Activated effector memory CD4-positive, alpha-beta T cell treated with anti-CD3 and anti-CD28 coated beads, Interleukin-2, amount 50 U/mL, for 16 hours (primary cell): ENCODE measurements at regions not wholly inside any gene's neighbourhood (a gene's known extent, or its start where the extent isn't known, plus 50 kb on each side); places are given as distances from the start of the nearest gene placed in this dataset.

Source experiments
- DNase-seq: peaks from one replicate; pipeline ENCODE4 v3.0.0-alpha.2; 2020

DNA sequence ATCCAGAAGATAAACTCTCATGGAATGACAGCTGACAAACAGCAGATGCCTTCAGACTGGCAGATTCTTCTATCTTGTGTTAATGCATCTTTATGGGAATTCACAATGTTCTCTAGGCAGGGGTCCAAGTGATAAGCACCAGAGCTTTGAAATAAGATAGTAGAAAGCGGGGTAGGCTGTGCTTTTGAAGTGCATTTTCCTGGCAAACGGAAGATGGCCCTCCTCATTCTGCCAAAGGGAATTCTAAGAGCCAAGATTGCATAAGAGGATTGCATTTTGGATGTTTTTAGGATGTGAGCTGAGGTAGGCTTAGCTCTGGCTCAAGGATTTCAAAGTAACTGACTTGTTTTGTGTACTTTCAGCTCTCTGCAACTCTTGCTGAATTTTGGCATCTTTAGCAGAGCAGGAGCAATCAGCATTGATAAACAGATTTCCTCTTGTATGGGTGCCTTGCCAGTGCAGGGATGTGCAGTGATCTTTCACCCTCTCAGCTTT, 298.5 kb upstream of the KLF6 start:
- no peak for DNase-seq

DNA sequence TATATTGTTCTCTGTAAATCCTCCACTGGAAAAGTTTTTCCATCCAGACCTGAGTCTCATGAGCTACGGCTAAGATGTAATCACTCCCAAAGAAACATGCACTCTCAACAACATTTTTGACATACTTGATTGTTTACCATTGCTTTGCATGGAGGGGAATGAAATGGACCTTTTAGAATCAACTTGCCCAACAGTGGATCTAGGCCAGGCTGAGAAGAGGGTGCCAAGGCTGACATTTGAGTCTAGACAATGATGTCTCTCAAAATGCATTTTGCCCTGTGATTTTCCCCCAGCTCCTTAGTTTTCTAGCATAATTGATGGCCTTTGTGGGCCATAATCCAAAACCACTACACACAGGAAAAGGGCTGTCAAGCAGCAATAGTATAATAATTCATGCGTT, 297.9 kb upstream of the KLF6 start:
- no peak for DNase-seq

DNA sequence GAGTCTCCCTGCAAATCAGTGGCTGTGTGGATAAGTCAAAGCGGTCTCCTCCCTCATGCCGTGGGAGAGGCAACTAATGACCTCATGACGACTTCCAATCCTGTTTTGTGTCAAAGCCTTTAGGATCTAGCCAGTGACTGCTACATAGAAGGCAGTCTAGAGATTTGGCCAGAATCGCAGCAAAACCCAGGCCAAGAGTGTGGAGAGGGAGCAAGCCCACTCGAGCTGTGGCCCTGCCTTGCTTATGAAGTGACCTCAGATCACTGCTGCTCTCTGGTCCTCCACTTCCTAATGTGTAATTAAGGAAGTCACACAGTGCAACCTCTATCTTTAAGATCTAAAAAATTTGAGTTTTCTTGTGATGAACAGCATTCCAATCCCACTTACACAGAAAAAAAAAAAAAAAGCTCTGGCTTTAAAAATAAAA, 296.7 kb upstream of the KLF6 start:
- no peak for DNase-seq

DNA sequence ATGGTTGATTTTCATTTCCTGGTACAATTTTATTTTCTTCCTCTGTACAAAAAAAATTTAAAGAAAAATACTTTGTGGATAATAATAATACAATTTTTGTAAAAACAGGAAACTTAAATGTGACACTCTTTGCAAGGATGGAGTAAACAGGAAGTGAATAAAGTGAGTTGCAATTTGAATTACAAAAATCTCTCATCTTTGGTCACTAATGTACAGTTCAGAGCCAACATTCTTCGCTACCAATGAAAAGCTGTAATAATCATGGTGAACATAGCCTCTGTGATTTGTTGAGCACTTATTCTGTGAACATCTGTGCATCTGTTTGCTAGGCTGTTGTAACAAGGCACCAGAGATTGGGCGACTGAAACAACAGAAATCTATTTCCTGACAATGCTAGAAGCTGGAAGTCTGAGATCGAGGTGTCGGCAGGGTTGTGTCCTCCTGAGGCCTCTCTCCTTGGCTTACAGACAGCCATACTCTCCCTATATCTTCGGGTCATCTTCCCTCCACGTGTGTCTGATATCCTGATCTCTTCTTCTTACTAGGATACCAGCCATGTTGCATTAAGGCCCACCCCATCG, 295.3 kb upstream of the KLF6 start:
- no peak for DNase-seq

DNA sequence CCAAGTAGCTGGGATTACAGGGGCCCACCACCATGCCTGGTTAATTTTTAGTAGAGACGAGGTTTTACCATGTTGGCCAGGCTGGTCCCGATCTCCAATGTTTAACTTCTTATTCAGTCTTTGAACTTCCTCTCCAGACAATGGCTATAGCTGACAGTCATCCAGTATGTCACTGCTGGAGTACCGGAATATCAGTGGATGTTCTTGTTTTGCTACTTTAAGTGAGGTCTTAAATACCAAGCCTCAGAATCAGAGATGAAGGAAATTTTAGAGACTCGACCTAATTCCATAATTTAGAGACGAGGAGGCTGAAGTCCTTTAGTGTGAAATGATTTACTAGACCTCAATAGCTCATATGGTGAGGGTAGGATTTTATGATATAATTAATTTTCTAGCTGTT, 294.8 kb upstream of the KLF6 start:
- no peak for DNase-seq

DNA sequence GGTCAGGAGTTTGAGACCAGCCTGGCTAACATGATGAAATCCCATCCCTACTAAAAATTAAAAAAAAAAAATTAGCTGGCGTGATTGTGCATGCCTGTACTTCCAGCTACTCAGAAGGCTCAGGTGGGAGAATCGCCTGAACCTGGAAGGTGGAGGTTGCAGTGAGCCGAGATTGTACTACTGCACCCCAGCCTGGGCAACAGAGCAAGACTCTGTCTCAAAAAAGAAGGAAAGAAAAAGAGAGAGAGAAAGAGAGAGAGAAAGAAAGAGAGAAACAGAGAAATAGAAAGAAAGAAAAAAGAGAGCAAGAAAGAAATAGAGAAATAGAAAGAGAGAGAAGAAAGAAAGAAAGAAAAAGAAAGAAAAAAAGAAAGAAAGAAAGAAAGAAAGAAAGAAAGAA, 292.8 kb upstream of the KLF6 start:
- no peak for DNase-seq

DNA sequence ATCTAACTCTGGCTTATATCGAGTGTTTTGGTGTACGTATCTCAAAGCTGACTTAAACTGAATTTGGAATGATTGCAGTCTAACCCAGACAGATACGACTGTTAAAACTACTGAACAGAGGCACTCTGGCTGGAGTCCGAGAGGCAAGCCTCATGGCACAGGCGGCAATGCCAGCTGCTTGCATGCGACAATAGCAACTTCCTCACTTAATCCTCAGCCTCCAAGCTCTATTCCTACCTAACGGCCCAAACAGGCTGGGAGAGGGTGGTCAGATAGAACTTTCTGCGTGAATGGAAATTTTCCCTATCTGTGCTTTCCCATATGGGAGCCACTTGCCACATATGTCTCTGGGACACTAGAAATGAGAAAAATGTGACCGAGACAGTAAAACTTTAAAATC, 292.0 kb upstream of the KLF6 start:
- no peak for DNase-seq

DNA sequence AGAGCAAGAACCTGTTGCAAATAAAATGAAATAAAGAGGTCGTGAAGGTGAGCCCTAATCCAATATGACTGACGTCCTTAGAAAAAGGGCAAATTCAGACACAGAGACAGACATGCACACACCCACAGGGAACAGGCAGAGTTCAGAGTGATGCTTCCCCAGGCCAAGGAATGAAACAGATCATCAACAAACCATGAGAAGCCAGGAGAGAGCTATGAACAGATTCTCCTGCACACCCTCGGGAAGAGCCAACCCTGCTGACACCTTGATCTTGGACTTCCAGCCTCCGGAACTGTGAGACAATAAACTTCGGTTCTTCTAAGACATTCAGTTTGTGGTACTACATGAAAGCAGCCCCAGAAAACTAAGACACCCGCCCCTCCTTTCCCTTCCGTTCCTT, 290.4 kb upstream of the KLF6 start:
- no peak for DNase-seq

DNA sequence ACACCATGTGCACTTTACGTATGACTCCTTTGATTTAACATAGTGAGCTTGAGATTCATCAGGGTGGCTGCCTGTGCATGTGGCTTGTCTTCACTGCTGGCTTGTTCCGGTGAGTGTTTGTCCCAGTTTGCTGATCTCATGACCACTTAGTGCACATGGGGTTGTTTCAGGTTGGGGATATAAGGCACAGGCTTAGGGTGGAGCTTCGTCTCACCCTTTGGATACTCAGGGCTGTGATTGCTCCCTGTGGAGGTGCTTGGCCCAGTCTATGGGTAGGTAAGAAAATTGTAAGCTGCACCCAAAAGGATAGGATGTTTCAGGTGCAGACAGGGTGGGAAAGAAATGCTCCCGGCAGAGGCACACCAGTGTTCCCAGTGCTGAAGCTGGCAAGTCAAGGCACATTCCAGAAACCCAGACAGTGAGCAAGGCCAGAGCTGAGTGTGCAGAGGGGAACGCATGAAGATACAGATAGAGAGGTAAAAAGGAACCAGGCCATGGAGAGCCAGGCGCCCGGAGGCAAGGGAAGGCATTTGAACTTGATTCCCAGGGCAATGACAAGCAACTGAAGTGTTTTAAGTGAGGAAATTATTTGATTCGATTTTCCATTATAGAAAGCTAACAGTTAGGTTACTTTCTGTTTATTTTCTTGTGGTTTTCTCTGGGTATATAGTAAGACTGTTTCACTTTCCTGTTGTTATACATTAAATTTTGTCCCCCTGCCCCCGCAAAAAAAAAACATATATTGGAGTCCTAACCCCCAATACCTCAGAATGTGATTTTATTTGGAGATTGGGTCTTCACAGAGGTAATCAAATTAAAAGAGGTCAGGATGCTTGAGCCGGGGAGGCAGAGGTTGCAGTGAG, 289.8 kb upstream of the KLF6 start:
- no peak for DNase-seq

DNA sequence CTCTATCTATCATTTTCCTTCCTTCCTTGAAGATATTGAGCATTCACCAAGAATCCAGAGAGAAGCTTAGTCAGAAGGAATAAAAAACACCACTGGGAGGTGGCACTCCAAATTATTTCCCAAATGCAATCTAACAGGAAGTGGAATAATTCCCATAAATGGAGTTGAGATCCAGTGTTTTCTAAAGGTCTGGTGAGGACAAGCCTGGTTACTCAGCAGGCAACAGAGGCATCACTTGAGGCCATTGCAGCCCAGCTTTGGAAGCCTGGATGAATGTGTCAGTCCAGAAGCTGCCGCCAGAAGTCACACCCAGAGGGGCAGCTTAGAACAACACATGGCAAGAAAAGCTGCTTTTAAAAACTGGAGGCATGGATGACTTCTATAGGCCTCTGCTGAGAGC, 288.9 kb upstream of the KLF6 start:
- no peak for DNase-seq

DNA sequence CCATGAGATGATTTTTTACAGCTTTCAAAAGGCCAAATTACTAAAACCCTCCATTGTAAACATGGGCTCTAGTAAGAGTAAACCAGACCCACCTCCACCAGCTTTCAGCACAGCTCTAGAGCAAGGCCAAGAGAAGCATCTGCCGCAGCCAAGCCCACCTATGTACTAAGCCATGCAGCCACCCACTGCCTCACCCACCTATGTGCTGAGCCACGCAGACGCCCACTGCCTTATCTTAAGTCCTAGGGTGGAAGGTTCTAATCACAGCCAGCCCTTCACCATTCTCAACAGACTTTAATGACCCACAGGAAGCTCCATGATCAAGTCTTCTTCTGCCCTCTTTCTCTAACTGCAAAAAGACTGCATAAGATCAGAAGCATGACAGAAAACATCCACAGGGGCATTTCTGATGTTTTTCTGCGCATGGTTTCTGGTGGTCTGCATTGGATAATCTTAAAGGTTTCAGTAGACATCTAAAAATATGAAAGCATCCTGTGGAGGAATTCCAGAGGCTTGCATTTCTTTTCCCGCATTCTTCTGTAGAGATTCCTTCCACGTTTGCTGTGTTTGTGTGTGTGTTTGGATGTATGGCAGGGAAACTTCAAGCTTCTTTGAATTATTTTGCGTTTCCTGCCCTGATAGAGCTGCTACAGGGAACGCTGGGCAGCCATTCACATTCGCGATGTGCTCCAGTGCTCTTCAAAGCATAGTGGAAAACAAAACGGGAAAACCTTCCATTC, 286.1 kb upstream of the KLF6 start:
- no peak for DNase-seq

DNA sequence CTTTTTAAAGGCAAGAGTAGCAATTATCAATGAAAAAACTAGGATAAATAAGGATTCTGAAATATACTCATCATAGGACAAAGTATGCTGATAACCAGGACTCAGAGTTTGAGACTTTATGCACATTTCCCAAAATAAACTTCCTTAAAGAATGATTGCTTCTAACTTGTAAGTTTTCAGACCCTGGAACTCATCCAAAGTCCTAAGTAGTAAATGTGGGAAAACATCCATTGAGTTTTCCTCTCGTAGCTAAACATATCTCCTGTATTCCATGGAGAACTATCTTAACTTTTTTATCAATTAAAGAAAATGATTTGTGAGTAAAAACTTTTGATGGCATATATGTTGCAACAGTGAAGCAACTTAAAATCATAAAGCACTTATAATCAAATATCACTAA, 285.2 kb upstream of the KLF6 start:
- DNase-seq = no peak

DNA sequence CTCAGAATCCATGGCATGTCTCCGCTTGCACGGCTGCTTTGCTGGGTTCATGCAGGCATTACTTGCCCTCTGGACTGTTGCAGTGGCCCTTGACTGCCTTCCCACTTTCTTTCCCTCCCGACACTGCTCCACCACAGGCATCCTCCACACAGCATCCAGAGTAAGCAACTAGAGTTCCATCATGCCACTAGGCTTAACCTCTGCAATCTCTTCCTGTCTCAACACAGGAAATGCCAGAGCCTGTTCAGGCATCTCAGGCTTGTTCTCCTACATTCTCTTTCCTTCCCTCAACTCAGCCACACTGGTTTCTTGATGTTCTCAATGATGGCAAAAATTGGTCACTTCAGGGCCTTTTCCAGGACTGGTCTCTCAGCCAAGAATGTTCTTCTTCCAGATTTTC, 284.5 kb upstream of the KLF6 start:
- no peak for DNase-seq

DNA sequence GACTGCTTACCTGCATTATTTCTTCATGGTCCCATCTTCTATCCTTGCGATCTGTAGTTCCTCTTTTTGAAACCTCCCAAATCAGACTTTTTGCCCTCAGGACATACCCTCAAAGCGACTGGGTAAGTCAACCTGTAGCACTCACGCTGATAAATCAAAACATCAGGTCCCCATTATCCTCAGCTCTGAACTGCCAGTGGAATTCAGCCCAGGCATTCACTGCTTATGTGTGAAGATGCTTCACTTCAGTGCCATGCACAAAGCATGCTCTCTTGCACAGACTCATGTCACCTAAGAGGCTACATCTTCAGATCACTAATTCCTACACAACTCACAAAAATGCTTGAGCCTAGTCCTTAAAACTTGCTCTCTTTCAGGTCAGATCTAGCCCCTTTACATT, 283.6 kb upstream of the KLF6 start:
- DNase-seq = no peak

DNA sequence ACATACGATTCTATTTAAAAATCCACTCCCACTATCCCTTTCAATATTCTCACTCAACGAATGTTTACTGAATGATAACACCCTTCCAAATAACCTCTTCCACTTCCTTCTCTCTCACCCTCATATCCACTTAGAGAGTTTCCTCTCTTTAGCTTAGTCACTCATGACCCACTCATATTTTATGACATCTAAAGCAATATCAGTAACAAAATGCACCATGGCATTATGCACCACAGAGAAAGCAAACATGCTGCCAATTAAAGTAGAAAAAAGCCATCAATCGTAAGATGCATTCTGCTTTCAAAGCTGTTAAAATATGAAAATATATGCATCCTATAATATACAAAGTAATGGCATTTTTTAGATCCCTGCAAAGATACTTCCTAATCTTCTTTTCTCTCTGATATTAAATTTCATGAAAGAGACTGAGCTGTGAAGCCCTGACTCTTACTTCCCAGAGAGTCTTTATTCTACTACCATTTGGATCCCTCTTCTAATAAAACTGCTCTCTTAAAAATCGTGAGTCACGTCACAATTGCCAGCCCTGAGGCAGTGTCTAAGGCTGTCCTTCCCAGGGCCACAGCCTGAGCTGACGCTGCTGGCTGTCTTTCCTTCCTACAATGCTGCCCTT, 283.0 kb upstream of the KLF6 start:
- DNase-seq = no peak

DNA sequence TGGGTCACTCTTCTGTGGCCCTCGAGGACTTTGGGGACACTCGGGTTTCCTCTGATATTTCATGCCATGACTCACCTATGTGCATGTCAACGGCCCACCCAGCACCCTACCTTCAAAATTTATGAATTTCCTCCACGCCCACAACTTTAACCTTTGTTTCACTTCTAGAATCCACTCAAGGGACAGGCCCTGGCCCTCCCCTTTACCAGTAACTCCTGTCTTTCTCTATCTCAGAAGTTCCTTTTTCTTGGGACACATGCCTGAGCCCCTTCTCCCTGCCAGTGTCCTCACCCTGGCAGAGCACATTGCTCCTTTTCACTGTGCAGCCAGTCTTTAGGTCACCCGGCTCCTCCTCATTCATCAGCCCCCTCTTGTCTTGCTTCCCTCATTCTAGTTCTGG, 282.5 kb upstream of the KLF6 start:
- DNase-seq = no peak

DNA sequence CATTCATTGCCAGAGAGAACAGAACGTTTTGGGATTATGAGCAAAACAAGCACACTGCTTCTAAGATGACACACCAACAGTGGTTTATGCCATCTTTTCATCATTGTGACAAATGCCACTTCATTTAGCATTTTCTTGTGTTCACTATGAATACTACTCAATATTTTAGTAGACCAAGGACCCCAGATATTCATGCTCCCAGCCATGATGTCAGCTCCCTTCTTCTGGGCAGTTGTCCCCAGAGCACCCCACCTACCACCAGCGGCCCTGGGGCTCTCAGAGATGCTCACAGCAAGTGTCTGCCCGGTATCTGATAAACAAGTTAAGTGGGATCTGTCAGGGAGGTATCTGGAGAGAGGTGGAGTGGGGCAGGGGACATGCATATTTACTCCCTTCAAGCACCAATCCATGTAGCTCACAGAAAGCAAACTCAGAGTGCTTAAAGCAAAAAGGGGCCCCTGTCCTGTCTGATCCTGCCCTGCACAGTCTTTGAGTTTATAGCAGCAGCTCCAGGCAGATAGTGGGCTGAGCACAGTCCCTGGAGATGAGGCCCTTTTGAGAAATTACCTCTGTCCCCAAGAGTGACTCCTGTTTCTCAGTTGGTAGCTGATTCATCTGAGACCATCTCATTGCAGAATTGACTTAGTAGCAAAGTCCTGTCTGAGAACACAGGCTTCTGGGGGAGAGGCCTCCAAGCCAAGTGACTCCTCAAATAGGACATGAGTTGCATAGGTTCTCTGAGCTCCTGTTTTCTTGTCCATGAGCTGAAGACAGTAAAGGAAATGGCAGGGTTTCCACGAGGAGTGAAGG, 281.8 kb upstream of the KLF6 start:
- no peak for DNase-seq

DNA sequence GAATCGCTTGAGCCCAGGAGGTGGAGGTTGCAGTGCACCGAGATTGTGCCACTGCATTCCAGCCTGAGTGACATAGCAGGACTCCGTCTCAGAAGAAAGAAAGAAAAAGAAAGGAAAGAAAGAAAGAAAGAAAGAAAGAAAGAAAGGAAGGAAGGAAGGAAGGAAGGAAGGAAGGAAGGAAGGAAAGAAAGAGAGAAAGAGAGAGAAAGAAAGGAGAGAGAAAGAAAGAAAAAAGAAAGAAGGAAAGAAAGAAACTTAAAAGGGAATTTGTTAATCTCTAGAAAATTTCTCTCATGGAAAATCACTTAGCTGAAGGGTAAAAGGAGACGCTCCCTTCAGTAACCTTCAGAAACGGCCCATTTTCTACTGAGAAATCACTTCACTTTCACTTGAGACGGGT, 279.5 kb upstream of the KLF6 start:
- no peak for DNase-seq

DNA sequence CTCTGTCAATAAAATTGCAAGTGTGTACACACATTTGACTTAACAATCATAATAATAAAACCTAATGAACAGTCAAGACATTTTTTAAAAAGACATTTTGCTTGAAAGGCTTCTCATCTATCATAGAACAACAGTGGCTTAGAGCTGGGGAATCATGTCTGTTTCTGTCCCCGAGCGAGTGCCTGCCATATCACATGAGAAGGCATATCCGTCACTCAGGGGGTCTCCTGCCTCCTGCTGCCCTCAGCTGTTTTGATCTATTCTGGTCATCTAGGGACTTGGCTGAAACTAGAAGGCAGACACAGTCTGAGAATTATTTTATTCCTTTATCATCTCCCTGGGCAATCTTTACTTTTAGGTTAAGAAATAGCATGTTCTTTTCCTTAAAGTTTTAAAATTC, 278.7 kb upstream of the KLF6 start:
- no peak for DNase-seq

DNA sequence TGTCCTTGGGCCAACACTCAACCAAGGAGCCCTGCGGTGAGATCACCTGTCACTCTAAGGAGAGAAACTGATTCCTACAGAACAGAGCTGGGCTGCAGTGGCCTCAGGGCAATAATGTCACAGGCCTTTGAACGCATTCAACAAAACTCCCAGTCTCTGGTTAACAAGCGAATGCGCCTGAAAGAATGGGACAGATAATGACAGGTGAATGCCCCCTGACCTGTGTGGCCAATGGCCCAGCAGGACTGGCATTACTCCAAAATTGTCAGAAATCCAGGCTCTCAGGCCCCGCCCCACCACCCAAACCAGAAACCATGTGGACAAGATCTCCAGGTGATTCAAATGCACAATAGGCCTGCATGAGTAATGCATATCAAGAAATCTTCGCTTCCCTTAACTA, 277.7 kb upstream of the KLF6 start:
- DNase-seq = no peak

DNA sequence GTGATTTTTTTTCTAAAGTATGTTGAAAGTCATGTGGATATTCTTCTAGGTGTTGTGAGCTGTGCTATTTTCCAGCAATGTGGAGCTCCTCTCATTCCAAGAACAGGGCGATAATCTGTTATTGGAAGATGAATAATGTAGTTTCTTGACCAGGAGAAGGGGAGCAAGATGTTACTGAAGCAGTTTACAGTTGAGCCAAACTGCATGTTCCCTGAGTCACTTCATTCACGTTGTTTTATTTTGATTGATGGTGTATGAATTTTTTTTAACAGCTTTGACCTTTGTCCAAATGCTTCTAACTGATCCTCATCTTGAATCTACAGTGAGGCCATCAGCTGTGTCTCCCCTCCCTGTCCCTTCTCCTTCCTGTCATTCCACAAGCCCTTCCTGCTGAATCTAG, 277.1 kb upstream of the KLF6 start:
- no peak for DNase-seq

DNA sequence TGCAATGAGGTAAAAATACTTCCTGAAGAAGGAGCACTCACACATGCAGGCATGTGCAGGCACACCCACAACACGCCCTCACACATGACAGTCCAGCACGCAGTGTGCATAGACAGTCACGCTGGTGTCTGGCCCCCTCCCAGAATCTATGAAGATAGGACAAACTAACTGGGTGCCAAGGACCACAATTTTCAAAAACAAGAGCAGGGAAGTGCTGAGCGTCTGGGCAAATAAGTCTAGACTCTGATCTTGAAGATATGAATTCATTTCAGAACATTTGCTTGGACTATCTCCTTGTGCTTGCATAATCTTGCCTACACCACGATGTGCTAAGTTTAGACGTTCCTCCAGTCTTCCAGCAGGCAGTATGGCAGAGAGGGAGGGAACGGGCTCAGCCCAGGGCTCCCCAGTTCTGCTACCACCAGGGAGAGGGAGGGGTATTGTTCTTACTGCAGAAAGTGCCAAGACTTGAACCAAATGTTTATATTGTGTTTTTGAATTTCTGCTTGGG, 276.5 kb upstream of the KLF6 start:
- DNase-seq = no peak
